IPS DF 6.9 (cell line): ENCODE measurements at regions not wholly inside any gene's neighbourhood (a gene's known extent, or its start where the extent isn't known, plus 50 kb on each side); places are given as distances from the start of the nearest gene placed in this dataset.

ENCODE experiments used
- DNase-seq: peaks from one replicate; pipeline ENCODE4 v3.0.0-alpha.2; 2013; ENCODE audit warnings: low read depth, low spot score
- H3K27ac ChIP-seq: one replicate; pipeline ENCODE4 v1.5.1; 2013; ENCODE audit warnings: low read length, control low read depth
- H3K27me3 ChIP-seq: 2 replicates; pipeline ENCODE4 v1.6.1; 2013; ENCODE audit warnings: mild to moderate bottlenecking, low read length; ENCODE audit not compliant: control insufficient read depth, insufficient read depth
- H3K36me3 ChIP-seq: 2 replicates; pipeline ENCODE4 v1.6.1; 2013; ENCODE audit warnings: low read length; ENCODE audit not compliant: control insufficient read depth, insufficient read depth
- H3K4me1 ChIP-seq: 2 replicates; pipeline ENCODE4 v1.6.1; 2013; ENCODE audit warnings: low read length; ENCODE audit not compliant: control insufficient read depth, insufficient read depth
- H3K4me3 ChIP-seq: 2 replicates; pipeline ENCODE4 v1.5.1; 2013; ENCODE audit warnings: mild to moderate bottlenecking, low read length
- H3K9me3 ChIP-seq: 2 replicates; pipeline ENCODE4 v1.6.1; 2013; ENCODE audit warnings: low read length, inconsistent platforms; ENCODE audit not compliant: control insufficient read depth, insufficient read depth
- WGBS: extraction: QIAGEN DNeasy Blood & Tissue Kit; methylation state at CpG from one replicate; pipeline ENCODE4 v1.1.7; 2013; ENCODE audit warnings: mixed read lengths, missing lambda C conversion rate; ENCODE audit not compliant: insufficient read length, insufficient coverage; 5-methylcytosine and 5-hydroxymethylcytosine counted together

- Histone ChIP-seq H3K27ac (no peak overlapping the region), H3K4me1 (no peaks in the 10 kb centered on the region; the same call in 1 of the 2 replicates)
- WGBS, result no CpG with 5 or more reads among the region's 7 CpGs
Measured at GRCh38 chr10:32125023-32125422, 68.8 kb upstream of the KIF5B start.

GRCh38 chr10:32123021-32123420 lies 66.8 kb upstream of the KIF5B start:
- no peaks in the 10 kb centered on the region for H3K9me3 ChIP-seq
- H3K27me3 ChIP-seq, result no peaks in the 10 kb centered on the region
- no peaks in the 10 kb centered on the region for H3K4me1 ChIP-seq
- no peak overlapping the region for H3K4me3 ChIP-seq
- no peak overlapping the region for H3K27ac ChIP-seq
- no peak for DNase-seq
- WGBS, result no CpG with 5 or more reads among the region's 4 CpGs
- H3K36me3 ChIP-seq, result no peaks in the 10 kb centered on the region

More at GRCh38 chr10:32125023-32125422, 68.8 kb upstream of the KIF5B start:
- H3K36me3 ChIP-seq, result no peaks in the 10 kb centered on the region
- DNase-seq, result no peak
- no peaks in the 10 kb centered on the region for H3K27me3 ChIP-seq
- H3K9me3 ChIP-seq, result no peaks in the 10 kb centered on the region
- no peak overlapping the region for H3K4me3 ChIP-seq

DNA sequence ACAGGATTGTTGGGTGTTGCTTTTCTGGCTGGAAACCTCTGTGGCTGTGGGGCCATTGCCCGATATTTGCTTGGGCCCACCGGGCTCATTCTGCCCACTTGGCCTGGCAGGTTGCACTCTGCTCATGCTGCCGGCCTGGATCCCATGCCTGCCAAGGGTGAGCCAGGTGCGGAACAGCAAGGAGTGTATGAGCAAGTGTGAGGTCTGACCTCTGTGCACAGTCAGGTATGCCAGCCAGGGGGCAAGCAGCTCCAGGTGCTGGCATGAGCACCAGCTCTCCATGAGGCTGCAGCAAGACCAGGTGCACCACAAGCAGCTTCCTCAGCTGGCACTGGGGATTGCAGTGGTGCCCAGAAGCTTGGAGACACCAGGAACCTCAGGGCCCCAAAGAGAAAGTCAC lies 65.4 kb upstream of the KIF5B start:
- no peaks in the 10 kb centered on the region for H3K4me1 ChIP-seq
- no peaks in the 10 kb centered on the region for H3K36me3 ChIP-seq
- no peak overlapping the region for H3K27ac ChIP-seq
- DNase-seq, result no peak
- H3K27me3 ChIP-seq, result no peaks in the 10 kb centered on the region
- no peak overlapping the region for H3K4me3 ChIP-seq
- H3K9me3 ChIP-seq, result no peaks in the 10 kb centered on the region
- no CpG with 5 or more reads among the region's 4 CpGs for WGBS

DNA sequence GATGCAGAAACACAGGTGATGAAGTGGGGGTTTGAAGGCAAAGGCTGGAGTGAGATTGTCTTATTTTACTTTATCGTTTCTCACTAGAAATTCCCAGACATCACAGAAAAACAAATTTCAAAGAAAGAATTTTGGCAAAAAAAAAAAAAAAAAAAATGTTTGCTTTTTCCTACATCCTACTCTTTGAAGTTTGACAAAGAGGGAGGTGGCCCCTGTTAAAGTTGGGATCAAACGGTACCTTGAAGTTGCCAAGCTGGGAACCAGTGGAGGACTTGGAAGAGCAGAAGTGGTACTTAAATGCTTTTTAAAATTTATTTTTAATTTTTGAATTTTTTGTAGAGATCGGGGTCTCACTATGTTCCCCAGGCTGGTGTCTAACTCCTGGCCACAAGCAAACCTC lies 63.9 kb upstream of the KIF5B start:
- Histone ChIP-seq H3K27me3 (no peaks in the 10 kb centered on the region), H3K36me3 (no peaks in the 10 kb centered on the region), H3K4me3 (no peak overlapping the region), H3K9me3 (no peaks in the 10 kb centered on the region), H3K27ac (no peak overlapping the region), H3K4me1 (no peaks in the 10 kb centered on the region)
- DNase-seq, result no peak
- WGBS, result no CpG with 5 or more reads among the region's 3 CpGs

DNA sequence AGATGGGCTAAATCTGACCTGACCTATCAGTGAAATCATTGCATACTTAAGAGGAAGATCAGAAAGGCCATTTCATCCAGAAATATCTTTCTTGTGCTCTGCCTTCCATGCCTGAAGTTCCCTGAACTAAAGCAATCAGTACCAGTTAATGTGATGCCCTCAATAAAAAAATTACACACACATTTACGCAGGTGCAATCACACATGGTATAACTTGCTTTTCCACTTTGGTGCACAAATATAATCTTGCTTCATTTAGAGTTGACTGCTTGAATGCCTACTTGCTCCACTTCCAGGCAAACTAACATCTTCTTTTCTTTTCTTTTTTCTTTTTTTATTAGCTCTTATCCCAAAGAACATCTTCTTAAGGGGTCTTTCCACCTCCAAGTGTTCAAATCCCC lies 58.3 kb upstream of the KIF5B start:
- H3K27ac ChIP-seq, result no peak overlapping the region
- no peak for DNase-seq
- no peaks in the 10 kb centered on the region for H3K4me1 ChIP-seq
- H3K36me3 ChIP-seq, result no peaks in the 10 kb centered on the region
- H3K4me3 ChIP-seq, result no peak overlapping the region
- no peaks in the 10 kb centered on the region for H3K9me3 ChIP-seq
- WGBS, result no CpG with 5 or more reads among the region's 1 CpG
- H3K27me3 ChIP-seq, result no peaks in the 10 kb centered on the region

DNA sequence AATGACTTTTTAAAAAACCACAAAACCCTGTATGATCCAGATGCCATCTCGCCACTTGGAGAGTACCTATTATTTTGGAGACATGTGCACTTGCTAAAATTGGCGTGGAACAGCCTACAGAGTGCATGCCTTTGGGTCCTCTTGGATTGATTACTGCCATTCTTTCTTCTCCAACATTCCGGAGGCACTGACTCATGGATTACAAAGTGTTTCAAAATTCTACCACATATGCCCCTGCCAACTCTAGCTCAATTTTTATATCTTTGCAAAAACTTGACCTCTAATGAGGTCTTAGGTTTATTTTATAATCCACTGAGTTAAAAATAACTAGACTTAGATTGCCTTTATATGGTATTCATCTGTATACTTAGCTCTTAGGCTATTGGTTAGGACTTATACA lies 55.8 kb upstream of the KIF5B start:
- no peaks in the 10 kb centered on the region for H3K36me3 ChIP-seq
- WGBS, result no CpG with 5 or more reads among the region's 3 CpGs
- no peaks in the 10 kb centered on the region for H3K4me1 ChIP-seq
- H3K27me3 ChIP-seq, result no peaks in the 10 kb centered on the region
- DNase-seq, result no peak
- H3K27ac ChIP-seq, result no peak overlapping the region
- no peak overlapping the region for H3K4me3 ChIP-seq
- 0 out of 2 replicates have a peak, but pooled peaks cover 1% of the 10 kb centered on the region for H3K9me3 ChIP-seq

GRCh38 chr10:32111585-32111984 lies 55.4 kb upstream of the KIF5B start:
- Histone ChIP-seq H3K27ac (no peak overlapping the region), H3K4me3 (no peak overlapping the region), H3K36me3 (no peaks in the 10 kb centered on the region), H3K9me3 (0 out of 2 replicates have a peak, but pooled peaks cover 1% of the 10 kb centered on the region), H3K4me1 (no peaks in the 10 kb centered on the region), H3K27me3 (no peaks in the 10 kb centered on the region)
- WGBS, result no CpG with 5 or more reads among the region's 3 CpGs
- no peak for DNase-seq

GRCh38 chr10:32110790-32111189 lies 54.6 kb upstream of the KIF5B start:
- DNase-seq, result no peak
- no CpG with 5 or more reads among the region's 7 CpGs for WGBS
- Histone ChIP-seq H3K4me1 (no peaks in the 10 kb centered on the region), H3K9me3 (0 out of 2 replicates have a peak, but pooled peaks cover 1% of the 10 kb centered on the region), H3K27me3 (no peaks in the 10 kb centered on the region), H3K4me3 (no peak overlapping the region), H3K36me3 (no peaks in the 10 kb centered on the region), H3K27ac (no peak overlapping the region)

DNA sequence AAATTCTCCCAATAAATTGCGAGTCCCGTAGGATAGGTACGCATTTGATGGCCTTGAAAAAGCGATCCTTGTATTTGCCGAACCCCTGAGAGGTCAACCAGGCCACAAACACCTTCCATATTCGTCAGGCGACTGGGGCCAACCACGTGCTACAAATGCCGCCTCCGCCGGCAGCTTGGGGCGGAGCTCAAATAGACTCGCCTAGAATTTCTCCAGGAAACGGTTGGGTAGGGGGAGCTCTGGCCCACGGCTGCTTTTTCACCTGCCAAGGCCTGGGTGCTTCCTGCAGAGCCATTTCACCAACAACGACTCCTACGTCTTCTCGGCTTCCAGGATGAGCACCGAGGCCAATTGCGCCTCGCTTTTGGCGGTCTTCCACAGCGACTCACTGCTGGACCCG lies 53.4 kb upstream of the KIF5B start:
- WGBS, result no CpG with 5 or more reads among the region's 24 CpGs
- Histone ChIP-seq H3K9me3 (0 out of 2 replicates have a peak, but pooled peaks cover 1% of the 10 kb centered on the region), H3K36me3 (no peaks in the 10 kb centered on the region), H3K27me3 (no peaks in the 10 kb centered on the region), H3K27ac (no peak overlapping the region), H3K4me1 (no peaks in the 10 kb centered on the region), H3K4me3 (no peak overlapping the region)
- no peak for DNase-seq
